ENCODE measurements at regions not wholly inside any gene's neighbourhood (a gene's known extent, or its start where the extent isn't known, plus 50 kb on each side); places are given as distances from the start of the nearest gene placed in this dataset.

GRCh38 chr1:4315202-4315601, 339.2 kb upstream of the AJAP1 start:
- no peaks in the 10 kb centered on the region for H3K79me2 ChIP-seq (ENCODE audit: control insufficient read depth, insufficient read depth, low read length)
- H3K27ac ChIP-seq (ENCODE audit: insufficient read depth, low read depth, low read length), result no peak overlapping the region
- intact Hi-C loops (cut with micrococcal nuclease) (no loop called here), dilution Hi-C loops (cut with MboI; ENCODE audit: extremely low pct_ligation_motif_present, low sequenced_read_pairs) (no loop called here)
- ChIA-PET CTCF (no interaction called here), POLR2A (no interaction called here)
- H3K36me3 ChIP-seq (ENCODE audit: control insufficient read depth in 2 of 2, extremely low read depth in 1 of 2, insufficient read depth in 2 of 2, low read length in 2 of 2), result no peaks in the 10 kb centered on the region
- no peaks in the 10 kb centered on the region for H3K9me1 ChIP-seq (replicated peaks; ENCODE audit: control insufficient read depth, extremely low read depth, insufficient read depth, low read length)
- H3K4me3 ChIP-seq (replicated peaks in 1 of 3; ENCODE audit: insufficient read depth in 1 of 3, low read depth in 1 of 3, low read length in 3 of 3), result no peak overlapping the region
- FAIRE-seq, result no peak
- no peaks in the 10 kb centered on the region for H4K20me1 ChIP-seq (replicated peaks; ENCODE audit: control insufficient read depth, extremely low read depth, insufficient read depth, low read length)
- no peaks in the 10 kb centered on the region for H3K27me3 ChIP-seq (ENCODE audit: control insufficient read depth in 2 of 2, insufficient read depth in 2 of 2, low read length in 2 of 2)
- H3K4me1 ChIP-seq (ENCODE audit: control insufficient read depth, extremely low read depth, insufficient read depth, low read length), result no peaks in the 10 kb centered on the region
- no peak for TF ChIP-seq MYC (IDR thresholded peaks at IDR 0.05; ENCODE audit: low read depth, low read length)
- no peak for TF ChIP-seq POLR2A (IDR thresholded peaks at IDR 0.05; ENCODE audit: low read depth, low read length)
- no peak for TF ChIP-seq GATA2 (IDR thresholded peaks at IDR 0.05; ENCODE audit: insufficient read depth, insufficient read length, low read depth, low read length)
- no peak for TF ChIP-seq JUN (IDR thresholded peaks at IDR 0.05; ENCODE audit: borderline replicate concordance, insufficient read depth, insufficient read length, low read depth)
- TF ChIP-seq FOS (IDR thresholded peaks at IDR 0.05; ENCODE audit: borderline replicate concordance, insufficient read depth, low read length), result no peak
- no peak for TF ChIP-seq EZH2 (IDR thresholded peaks at IDR 0.05; ENCODE audit: borderline replicate concordance, low read depth, low read length, severe bottlenecking)
- TF ChIP-seq POLR2AphosphoS5 (IDR thresholded peaks at IDR 0.05; ENCODE audit: insufficient read depth, low read depth, low read length), result no peak
- no peak for TF ChIP-seq CTCF (IDR thresholded peaks at IDR 0.05; ENCODE audit: extremely low read depth in 1 of 2, insufficient read depth in 1 of 2, low read depth in 1 of 2, low read length in 2 of 2)
- TF ChIP-seq, protein P1, sequence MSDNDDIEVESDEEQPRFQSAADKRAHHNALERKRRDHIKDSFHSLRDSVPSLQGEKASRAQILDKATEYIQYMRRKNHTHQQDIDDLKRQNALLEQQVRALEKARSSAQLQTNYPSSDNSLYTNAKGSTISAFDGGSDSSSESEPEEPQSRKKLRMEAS (IDR thresholded peaks at IDR 0.05; ENCODE audit: insufficient read depth, insufficient read length), result no peak
- H3K9ac ChIP-seq (replicated peaks; ENCODE audit: extremely low read depth, insufficient read depth, low read length), result no peak overlapping the region
- H3K9me3 ChIP-seq (replicated peaks; ENCODE audit: control insufficient read depth, insufficient read depth, low read length), result peaks cover 2% of the 10 kb centered on the region
- no TSS peak for BruUV-seq (replicated peaks)
- no peak overlapping the region for H2AFZ ChIP-seq (ENCODE audit: low read depth, low read length)
- no peak for DNase-seq (ENCODE audit: low read depth, low spot score)
- H3K4me2 ChIP-seq (ENCODE audit: insufficient read depth, low read length), result no peak overlapping the region
